GM18505 (cell line): ENCODE measurements at regions not wholly inside any gene's neighbourhood (a gene's known extent, or its start where the extent isn't known, plus 50 kb on each side); places are given as distances from the start of the nearest gene placed in this dataset.

ENCODE experiments used
- ATAC-seq: cut with Tn5 transposase; IDR thresholded peaks from one replicate; pipeline ENCODE4 v1.9.1; 2021; ENCODE audit not compliant: unreplicated experiment
- POLR2A ChIP-seq: IDR thresholded peaks from 4 replicates; pipeline ENCODE4 v1.6.1; 2011; ENCODE audit warnings: borderline replicate concordance; ENCODE audit not compliant: insufficient read depth, insufficient read length; ENCODE audit errors: extremely low read depth

DNA sequence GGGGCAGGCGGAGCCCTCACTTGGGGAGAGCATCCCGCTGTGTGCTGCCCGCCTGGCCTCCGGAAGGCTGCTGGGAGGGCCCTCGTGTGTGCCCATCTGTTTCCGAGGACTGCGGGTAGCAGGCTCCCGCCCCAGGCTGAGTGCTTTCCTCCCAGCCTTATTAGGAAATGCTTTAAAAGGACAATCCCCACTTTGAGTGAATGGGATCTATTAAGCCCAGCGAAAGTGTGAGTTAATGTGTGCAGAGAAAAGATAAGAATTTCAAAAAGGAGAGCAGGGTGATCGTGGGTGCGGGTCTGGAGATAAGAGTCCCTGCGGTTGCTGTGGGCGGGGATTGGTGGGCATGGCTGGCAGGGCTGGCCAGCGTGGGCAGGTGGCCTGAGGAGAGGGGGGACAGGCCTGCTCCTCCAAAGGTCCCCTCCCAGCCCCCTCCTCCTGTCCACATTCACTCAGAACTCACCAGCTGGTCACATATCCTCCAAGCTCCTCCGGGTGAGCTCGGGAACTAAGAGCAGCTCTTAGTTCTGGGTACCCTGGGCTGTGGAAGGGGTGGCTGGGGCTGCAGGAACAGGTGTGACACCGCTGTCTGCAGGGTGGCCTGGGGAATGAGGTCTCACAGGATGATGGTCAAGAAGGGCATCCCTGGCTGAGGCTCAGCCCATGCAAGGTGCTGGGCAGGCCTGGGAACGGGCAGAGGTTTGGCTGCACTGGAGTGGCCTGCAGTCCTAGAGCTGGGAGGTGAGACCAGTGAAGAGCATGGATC is 1260.3 kb downstream of the BRD1 start:
- no peak for TF ChIP-seq POLR2A
- no peak for ATAC-seq

DNA sequence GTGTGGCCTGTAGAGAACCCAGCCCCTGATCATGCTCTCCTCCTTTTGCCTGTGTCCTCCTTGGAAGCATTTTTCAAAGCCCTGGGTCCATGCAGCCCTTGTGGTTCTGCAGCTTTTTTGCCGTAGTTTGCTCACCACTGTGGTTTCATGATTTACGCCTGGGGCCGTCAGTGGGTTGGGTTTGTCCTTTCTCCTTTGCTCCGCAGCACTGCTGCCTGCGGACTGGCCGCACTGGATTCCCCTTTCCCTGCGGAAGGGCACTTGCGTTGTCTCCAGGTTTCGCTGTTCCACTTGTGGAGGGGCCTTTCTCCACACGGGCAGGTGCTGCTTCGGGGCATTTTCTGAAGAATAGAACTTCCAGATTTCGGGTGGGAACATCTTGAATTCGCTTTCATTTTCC is 1260.9 kb downstream of the BRD1 start:
- no peak for TF ChIP-seq POLR2A
- no peak for ATAC-seq

DNA sequence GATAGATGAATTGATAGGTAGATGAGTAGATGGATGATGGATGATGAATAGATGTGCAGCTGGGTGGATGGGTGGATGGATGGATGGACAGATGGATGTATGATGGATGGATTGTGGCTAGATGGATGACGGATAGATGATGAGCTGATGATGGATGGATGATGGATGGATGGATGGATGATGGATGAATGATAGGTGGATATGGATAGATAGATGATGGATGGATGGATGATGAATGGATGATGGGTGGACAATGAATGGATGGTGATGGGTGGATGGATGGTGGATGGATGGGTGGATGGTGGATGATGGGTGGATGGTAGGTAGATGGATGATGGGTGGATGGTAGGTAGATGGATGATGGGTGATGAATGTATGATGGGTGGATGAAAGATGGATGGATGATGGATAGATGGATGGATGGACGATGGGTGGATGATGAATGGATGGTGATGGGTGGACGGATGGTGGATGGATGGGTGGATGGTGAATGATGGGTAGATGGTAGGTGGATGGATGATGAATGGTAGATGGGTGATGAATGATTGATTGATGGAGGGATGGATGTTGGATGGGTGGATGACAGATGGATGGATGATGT is 1261.7 kb downstream of the BRD1 start:
- ATAC-seq: no peak

DNA sequence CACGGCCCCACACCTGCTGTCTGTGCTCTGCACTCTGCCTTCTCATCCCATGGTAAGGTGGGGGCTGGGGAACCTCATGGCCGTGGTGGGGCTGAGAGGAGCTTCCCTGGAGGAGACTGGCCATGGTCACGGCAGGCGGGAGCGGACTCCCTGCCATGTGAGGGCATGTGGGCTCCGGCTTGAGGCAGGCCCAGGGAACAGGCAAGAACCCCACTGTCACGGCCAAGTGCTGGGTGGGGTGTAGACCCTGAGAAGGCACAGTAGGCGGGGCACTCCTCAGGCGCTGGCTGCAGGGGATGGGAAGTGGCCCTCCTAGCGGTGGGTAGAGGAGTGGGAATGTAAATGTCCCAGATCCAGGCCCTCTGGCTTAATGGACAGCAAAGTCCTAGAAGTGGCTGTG is 1262.7 kb downstream of the BRD1 start:
- no peak for ATAC-seq
- no peak for TF ChIP-seq POLR2A

More for the DNA sequence above, 1261.7 kb downstream of the BRD1 start:
- no peak for TF ChIP-seq POLR2A

DNA sequence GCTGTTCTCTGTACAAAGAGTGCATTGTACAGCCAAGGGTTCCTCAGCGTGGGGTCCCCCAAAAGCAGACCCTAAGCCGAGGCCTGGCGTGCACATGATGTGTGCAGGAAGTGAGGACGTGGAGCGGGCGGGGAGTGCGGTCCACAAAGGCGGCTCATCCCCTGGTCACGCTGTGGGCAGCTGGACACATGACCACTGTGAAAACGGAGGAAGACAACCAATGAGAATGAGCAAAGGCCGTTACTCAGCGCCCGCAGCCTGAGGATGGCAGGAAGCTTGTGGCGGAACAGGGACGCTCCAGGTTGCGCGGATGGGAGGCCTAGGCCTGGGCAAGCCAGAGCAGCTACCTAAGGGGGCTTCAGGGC is 1263.7 kb downstream of the BRD1 start:
- ATAC-seq: no peak
- TF ChIP-seq POLR2A: no peak

DNA sequence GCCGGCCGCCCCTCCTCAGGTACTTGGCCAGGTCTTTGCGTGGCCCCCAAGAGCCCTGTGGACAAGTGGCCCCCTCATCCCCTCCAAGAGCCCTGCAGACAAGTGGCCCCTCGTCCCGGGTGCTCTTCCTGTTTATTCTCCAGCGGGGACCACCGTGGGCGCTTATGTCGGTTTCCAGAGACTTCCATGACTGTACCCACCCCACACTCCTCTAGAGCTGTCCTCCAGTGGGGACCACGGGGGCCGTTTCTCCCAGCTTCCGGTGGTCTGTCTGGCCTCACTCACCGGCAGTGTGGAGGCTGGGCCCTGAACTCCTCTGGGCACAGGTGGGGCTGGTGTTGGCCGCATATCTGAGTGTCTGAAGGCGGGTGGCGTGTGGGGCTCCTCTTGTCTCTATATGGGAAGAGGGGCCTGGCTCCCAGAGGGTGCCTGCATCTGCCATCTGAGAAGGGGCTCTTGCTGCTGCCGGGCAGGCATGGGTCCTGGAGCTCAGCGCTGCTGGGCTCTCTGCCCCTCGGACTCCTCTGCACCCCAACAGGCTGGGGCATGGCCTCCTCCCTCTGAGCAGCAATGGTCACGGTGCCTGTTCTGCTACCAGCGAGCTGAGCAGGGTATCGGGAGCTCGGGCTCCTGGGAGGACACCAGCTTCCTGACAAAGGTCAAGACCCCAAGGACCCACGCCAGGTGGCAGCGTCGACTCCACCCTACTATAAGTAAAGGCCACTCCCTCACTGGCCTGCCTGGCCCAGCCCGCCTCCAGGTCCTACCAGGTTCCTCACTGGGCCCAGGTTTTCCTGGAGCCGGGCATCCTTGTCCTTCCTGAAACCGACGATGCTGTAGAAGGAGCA is 1264.3 kb downstream of the BRD1 start:
- no peak for TF ChIP-seq POLR2A
- ATAC-seq: no peak

DNA sequence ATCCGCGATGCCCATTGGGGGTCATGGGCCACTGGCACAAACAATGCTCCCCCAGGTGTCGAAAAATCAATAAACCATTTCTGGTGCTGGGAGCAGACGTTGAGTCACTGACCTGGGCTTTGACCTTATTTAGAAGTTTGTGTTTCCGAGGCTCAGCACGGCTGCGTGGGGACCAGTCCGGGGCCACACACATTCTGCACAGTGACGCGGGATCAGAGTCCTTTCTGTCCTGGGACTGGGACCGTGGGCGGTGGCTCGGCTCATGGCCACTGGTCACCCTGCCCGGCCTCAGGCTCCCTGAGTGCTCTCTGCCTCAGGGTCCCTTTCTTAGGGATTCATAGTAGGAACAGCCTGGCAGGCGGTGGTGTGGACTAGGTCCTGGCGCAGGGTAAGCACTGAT is 1266.0 kb downstream of the BRD1 start:
- no peak for ATAC-seq

DNA sequence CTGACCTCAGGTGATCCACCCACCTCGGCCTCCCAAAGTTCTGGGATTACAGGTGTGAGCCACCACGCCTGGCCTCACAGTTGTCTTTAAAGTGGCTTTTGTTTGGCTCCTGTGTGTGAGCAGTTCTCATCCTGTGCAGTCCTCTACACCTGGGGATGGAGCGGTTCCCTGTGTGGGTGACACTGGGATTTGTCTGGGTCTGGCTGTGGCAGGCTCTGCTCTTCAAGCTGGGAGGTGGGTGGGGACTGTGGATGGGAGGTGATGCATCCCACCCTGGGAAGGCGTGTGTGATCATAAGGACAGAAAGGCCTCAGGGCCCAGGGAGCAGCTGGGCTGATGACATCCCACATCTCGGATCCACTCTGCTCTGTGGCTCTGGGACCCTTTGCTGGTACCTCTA is 1266.8 kb downstream of the BRD1 start:
- no peak for ATAC-seq
- no peak for TF ChIP-seq POLR2A

More for the DNA sequence above, 1266.0 kb downstream of the BRD1 start:
- TF ChIP-seq POLR2A: no peak

DNA sequence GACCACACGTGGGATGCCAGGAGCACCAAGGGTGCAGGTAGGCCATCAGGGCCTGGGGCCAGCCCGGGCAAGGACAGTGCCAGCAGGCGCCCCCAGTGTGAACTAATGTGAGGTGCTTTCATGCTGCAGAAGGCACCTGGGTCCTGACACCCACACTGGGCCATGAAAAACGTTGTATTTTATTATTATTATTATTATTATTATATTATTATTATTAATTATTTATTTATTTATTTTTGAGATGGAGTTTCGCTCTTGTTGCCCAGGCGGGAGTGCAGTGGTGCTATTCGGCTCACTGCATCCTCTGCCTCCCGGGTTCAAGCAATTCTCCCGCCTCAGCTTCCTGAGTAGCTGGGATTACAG is 1267.3 kb downstream of the BRD1 start:
- no peak for ATAC-seq
- no peak for TF ChIP-seq POLR2A

DNA sequence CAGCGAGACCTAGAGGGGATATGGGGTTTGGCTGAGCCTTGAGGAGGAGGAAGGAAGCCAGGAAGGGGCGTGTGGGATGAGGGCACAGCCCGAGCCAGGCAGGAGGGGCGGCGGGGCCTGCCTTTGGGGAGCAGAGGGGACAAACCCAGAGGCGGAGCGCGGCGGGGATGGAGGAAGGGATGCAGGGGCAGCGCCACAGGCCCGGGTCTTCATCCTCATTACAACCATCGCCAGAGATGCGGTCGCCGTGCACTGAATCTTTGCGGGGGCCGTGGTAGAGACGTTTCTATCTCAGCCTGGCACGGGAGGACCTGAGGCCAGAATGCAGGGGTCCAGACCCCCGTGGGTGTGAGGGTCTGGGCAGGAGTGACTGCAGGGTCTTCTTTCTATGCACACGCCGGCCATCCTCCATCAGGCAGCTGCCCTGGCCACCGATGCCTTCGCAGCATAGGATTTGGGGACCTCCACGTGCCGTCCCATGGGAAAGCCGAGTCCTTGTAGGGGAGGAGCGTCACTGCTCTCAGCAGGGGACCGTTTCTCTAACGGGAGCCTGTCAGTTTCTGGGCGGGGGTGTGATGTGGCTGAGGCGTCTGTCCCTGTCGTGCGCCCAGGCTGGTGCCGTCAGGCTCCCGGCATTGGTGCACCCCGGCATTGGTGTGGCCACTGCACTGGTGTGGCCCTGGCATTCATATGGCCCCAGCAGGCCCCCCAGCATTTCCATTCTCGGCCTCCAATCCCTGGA is 1267.9 kb downstream of the BRD1 start:
- TF ChIP-seq POLR2A: no peak
- no peak for ATAC-seq

DNA sequence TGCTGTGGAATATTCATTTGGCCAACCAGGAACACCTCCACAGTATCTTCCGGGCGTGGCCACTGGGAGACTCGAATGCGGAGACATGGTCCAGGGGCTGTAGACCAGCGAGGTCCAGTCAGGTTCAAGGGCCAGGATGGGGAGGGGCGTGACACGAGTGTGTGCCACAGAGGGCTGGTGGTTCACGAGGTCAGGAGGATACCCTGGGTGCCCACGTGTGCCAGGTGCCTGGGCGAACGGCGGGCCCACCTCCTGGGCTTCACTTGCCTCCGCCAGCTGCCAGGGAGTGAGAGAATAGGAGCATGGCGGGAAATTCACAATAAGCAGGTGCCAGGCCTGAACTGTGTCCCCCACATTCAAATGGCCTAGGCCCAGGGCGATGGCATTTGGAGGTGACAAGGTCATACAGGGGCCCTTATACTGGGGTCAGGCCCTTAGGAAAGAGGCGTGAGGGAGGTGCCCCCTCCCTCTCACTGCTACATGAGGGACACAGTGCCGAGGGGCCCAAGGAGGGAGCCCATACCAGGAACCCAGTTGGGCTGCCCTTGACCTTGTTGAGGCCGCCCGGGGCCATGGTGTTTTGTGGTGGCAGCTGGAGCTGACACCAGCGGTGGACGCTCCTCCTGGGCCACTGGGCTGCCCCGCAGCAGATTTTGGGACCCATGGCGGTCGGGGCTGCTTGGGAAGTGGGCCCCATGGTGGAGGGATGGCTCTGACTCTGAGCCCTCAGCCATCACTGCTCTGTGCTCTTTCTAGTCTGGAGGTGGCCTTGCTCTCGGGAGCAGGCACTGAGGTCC is 1268.9 kb downstream of the BRD1 start:
- TF ChIP-seq POLR2A: no peak
- no peak for ATAC-seq

DNA sequence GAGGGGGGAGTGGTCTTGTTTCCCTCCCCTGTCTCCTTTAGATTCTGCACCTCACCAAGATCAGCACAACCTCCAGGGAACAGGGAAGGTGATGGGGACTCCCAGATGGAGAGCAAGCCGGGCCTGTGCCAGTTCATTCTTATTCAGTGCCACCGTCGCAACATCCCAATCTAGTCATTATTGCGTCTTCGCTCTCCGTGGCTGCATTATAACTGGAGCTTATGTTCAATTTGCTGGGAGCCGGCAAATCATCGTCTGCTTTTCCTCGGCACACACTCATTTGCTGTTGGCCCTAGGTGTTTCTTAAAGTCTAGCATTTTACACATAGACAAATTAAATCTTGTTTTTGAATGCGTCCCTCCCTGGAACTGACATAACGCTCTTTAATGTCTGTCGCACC is 1269.7 kb downstream of the BRD1 start:
- TF ChIP-seq POLR2A: no peak
- ATAC-seq: no peak
